ENCODE measurements at regions not wholly inside any gene's neighbourhood (a gene's known extent, or its start where the extent isn't known, plus 50 kb on each side); places are given as distances from the start of the nearest gene placed in this dataset.

GRCh38 chr5:135207866-135208265, 173.8 kb upstream of the PITX1 start:
- no peak for TF ChIP-seq CTCF (IDR thresholded peaks at IDR 0.05)
- DNase-seq (ENCODE audit: low spot score) (no peak), ATAC-seq (ENCODE audit: low FRiP score) (no peak)

- DNase-seq (ENCODE audit: low spot score) (no peak), ATAC-seq (ENCODE audit: low FRiP score) (no peak)
- TF ChIP-seq CTCF (IDR thresholded peaks at IDR 0.05): no peak
Observed at GRCh38 chr5:135206862-135207261, 172.8 kb upstream of the PITX1 start.

- no peak for ATAC-seq (ENCODE audit: low FRiP score)
- TF ChIP-seq CTCF (IDR thresholded peaks at IDR 0.05): no peak
- no peak for DNase-seq (ENCODE audit: low spot score)
Observed at GRCh38 chr5:135205632-135206349, 171.8 kb upstream of the PITX1 start.

DNA sequence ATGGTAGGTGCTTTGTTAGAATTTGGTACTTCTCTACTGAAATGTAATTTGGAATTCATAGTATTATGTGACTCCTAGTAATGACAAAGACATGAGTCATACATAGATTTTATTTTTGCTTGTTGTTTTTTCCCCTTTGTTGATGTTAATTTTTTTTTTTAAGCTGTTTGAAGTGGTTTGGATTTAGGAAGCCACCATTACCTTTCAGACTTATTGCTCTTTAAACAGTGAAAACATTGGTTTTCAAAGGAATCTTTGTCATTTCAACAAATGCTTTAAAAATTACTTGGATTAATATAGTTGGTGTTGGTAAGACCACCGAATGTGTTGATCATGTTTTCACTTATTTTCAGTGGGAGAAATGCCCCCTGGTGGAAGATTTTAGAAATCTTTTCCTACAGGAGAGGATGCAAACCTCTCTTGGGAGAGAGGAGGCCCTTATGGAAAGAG, 170.1 kb upstream of the PITX1 start:
- DNase-seq (ENCODE audit: low spot score) (no peak), ATAC-seq (ENCODE audit: low FRiP score) (no peak)
- TF ChIP-seq CTCF (IDR thresholded peaks at IDR 0.05): no peak

DNA sequence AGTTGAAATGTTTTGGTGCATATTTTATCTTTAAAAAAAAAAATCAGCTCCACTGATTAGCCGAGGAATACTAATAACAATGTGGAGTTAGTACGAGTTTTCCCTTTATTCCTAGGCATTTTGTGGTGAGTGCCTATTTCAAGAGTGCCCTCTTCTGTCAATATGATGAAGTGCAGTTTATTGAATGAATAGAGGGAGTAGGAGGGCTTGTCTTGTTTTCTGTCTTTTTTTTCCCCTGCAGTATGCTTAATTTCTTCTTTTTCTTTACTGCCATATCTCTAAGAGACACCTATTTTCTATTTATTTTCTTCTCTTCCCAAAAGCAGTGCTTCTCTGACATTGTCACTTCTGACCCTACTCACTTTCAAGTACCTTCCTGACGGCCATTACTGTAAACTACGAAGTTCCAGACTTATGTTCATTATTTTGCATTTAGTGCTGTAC, 169.6 kb upstream of the PITX1 start:
- TF ChIP-seq CTCF (IDR thresholded peaks at IDR 0.05): no peak
- DNase-seq (ENCODE audit: low spot score) (no peak), ATAC-seq (ENCODE audit: low FRiP score) (no peak)

- TF ChIP-seq CTCF (IDR thresholded peaks at IDR 0.05): no peak
- no peak for DNase-seq (ENCODE audit: low spot score)
- no peak for ATAC-seq (ENCODE audit: low FRiP score)
Observed at GRCh38 chr5:135203019-135203418, 169.0 kb upstream of the PITX1 start.

GRCh38 chr5:135199919-135200318, 165.9 kb upstream of the PITX1 start:
- DNase-seq (ENCODE audit: low spot score) (no peak), ATAC-seq (ENCODE audit: low FRiP score) (no peak)
- TF ChIP-seq CTCF (IDR thresholded peaks at IDR 0.05): no peak

All from omental fat pad (tissue), 3 donors.